ENCODE measurements at regions not wholly inside any gene's neighbourhood (a gene's known extent, or its start where the extent isn't known, plus 50 kb on each side); places are given as distances from the start of the nearest gene placed in this dataset.

DNA sequence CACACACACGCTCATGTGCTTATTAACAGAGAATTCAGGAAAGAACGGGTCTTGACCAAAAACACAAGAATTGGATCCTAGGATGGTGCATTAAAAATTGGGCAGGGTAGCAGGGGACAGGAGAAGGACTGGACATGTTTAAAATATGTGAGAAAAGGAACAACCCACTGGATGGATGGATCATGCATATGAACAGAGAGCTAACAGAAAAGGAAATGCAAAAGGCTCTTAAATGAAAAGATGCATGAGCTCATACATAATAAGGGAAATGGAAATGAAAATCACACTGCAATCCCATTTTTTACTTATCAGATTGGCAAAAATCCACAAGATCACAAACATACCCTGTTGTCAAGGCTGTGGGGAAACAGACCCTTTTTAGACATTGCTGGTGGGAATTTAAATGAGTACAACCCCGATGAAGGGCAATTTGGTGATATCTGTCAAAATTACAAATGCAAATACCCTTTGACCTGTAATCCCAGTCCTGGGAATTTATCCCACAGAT, 440.6 kb upstream of the SLC14A2 start:
- intact Hi-C loops (cut with micrococcal nuclease; ENCODE audit: unreplicated experiment) (no loop called here), in situ Hi-C loops (cut with HindIII; ENCODE audit: extremely low pct_ligation_motif_present, low pct_unique_long_range_greater_than_20kb) (no loop called here)
- Histone ChIP-seq H3K9me3 (ENCODE audit: low read length) (no peaks in the 10 kb centered on the region; the same call in 1 of the 2 replicates), H3K4me3 (replicated peaks in 1 of 3; ENCODE audit: insufficient read depth in 1 of 3, low read depth in 2 of 3, low read length in 3 of 3) (no peak overlapping the region), H3K4me2 (ENCODE audit: low read depth, low read length) (no peak overlapping the region), H3K4me1 (ENCODE audit: insufficient read depth, low read length) (no peaks in the 10 kb centered on the region), H2AFZ (ENCODE audit: low read length) (no peak overlapping the region), H3K27ac (ENCODE audit: extremely low read length, insufficient read depth, low read length) (no peak overlapping the region), H4K20me1 (ENCODE audit: insufficient read depth, low read length) (no peaks in the 10 kb centered on the region), H3K36me3 (replicated peaks in 1 of 2; ENCODE audit: control insufficient read depth in 1 of 2, insufficient read depth in 2 of 2, low read length in 2 of 2) (no peaks in the 10 kb centered on the region), H3K9ac (ENCODE audit: insufficient read depth, low read depth, low read length) (no peak overlapping the region), H3K79me2 (ENCODE audit: insufficient read depth, low read length) (no peaks in the 10 kb centered on the region), H3K27me3 (ENCODE audit: control insufficient read depth in 1 of 2, insufficient read depth in 2 of 2, low read length in 2 of 2) (no peaks in the 10 kb centered on the region; a peak in 1 of 5 replicates)
- ChIA-PET CTCF (ENCODE audit: low intra/inter-chr PET ratio, low total read pairs) (no interaction called here), POLR2A (no interaction called here)
- no peak for DNase-seq (ENCODE audit: low spot score)
- FAIRE-seq = no peak
- no TSS peak for BruUV-seq (replicated peaks)
- ATAC-seq = no peak
- TF ChIP-seq DMAP1 (CRISPR knock-in tag; IDR thresholded peaks at IDR 0.05) (no peak), MXI1 (IDR thresholded peaks at IDR 0.05; ENCODE audit: borderline replicate concordance, low read depth, low read length) (no peak), YY1 (IDR thresholded peaks at IDR 0.05; ENCODE audit: insufficient read depth, insufficient replicate concordance, low read depth, low read length) (no peak), ZNF589 (CRISPR knock-in tag; conservative IDR thresholded peaks at IDR 0.05) (no peak), KDM5A (IDR thresholded peaks at IDR 0.05; ENCODE audit: borderline replicate concordance, low read length) (no peak)
- TF ChIP-seq, protein P1, sequence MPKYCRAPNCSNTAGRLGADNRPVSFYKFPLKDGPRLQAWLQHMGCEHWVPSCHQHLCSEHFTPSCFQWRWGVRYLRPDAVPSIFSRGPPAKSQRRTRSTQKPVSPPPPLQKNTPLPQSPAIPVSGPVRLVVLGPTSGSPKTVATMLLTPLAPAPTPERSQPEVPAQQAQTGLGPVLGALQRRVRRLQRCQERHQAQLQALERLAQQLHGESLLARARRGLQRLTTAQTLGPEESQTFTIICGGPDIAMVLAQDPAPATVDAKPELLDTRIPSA (CRISPR knock-in tag; IDR thresholded peaks at IDR 0.05; ENCODE audit: borderline replicate concordance) = no peak
- 22% methylated on average over 3 of the region's 3 CpGs for WGBS (ENCODE audit: low lambda C conversion rate)

DNA sequence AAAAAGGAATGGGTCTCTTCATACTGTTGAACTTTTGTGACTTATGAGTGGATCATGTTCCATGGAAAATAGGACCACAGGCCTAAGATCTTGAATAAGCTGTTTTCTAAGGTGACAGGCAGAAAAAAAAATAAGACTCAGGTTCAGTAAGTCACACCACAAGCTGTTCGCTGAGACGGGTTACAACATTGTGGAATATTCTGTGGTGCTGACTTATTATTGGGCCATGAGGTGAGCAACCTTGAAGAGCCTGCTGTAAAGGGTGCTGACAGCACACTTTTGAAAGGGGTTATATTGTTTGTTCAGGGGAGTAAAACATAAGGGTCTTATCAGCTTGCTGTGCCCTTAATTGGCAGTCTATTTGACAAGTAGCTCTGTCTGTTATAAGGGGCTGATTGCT, 439.8 kb upstream of the SLC14A2 start:
- intact Hi-C loops (cut with micrococcal nuclease; ENCODE audit: unreplicated experiment) (no loop called here), in situ Hi-C loops (cut with HindIII; ENCODE audit: extremely low pct_ligation_motif_present, low pct_unique_long_range_greater_than_20kb) (no loop called here)
- Histone ChIP-seq H3K27me3 (ENCODE audit: control insufficient read depth in 1 of 2, insufficient read depth in 2 of 2, low read length in 2 of 2) (no peaks in the 10 kb centered on the region; a peak in 1 of 5 replicates), H3K4me2 (ENCODE audit: low read depth, low read length) (no peak overlapping the region), H2AFZ (ENCODE audit: low read length) (no peak overlapping the region), H3K36me3 (replicated peaks in 1 of 2; ENCODE audit: control insufficient read depth in 1 of 2, insufficient read depth in 2 of 2, low read length in 2 of 2) (no peaks in the 10 kb centered on the region), H3K4me3 (replicated peaks in 1 of 3; ENCODE audit: insufficient read depth in 1 of 3, low read depth in 2 of 3, low read length in 3 of 3) (no peak overlapping the region), H3K27ac (ENCODE audit: extremely low read length, insufficient read depth, low read length) (no peak overlapping the region), H3K79me2 (ENCODE audit: insufficient read depth, low read length) (no peaks in the 10 kb centered on the region), H3K4me1 (ENCODE audit: insufficient read depth, low read length) (no peaks in the 10 kb centered on the region), H3K9me3 (ENCODE audit: low read length) (no peaks in the 10 kb centered on the region), H4K20me1 (ENCODE audit: insufficient read depth, low read length) (no peaks in the 10 kb centered on the region), H3K9ac (ENCODE audit: insufficient read depth, low read depth, low read length) (no peak overlapping the region)
- 56% methylated on average over 2 of the region's 2 CpGs for WGBS (ENCODE audit: low lambda C conversion rate)
- no peak for FAIRE-seq
- POLR2A ChIA-PET = no interaction called here
- no peak for ATAC-seq
- BruUV-seq (replicated peaks) = no TSS peak
- CTCF ChIA-PET (ENCODE audit: low intra/inter-chr PET ratio, low total read pairs) = no interaction called here
- DNase-seq (ENCODE audit: low spot score) = no peak
- TF ChIP-seq HCFC1 (IDR thresholded peaks at IDR 0.05; ENCODE audit: low read depth, low read length) (no peak), KLF15 (CRISPR knock-in tag; IDR thresholded peaks at IDR 0.05; ENCODE audit: borderline replicate concordance) (no peak), ZNF557 (CRISPR knock-in tag; IDR thresholded peaks at IDR 0.05) (no peak), MED8 (CRISPR knock-in tag; IDR thresholded peaks at IDR 0.05; ENCODE audit: insufficient replicate concordance) (no peak), ZNF781 (CRISPR knock-in tag; IDR thresholded peaks at IDR 0.05; ENCODE audit: borderline replicate concordance, not compliant biosample characterization) (no peak), ZNF501 (CRISPR knock-in tag; IDR thresholded peaks at IDR 0.05) (no peak), ZKSCAN1 (IDR thresholded peaks at IDR 0.05; ENCODE audit: low read length) (no peak), NFKBIZ (CRISPR knock-in tag; IDR thresholded peaks at IDR 0.05) (no peak), ZNF17 (CRISPR knock-in tag; IDR thresholded peaks at IDR 0.05) (no peak), JUN (CRISPR knock-in tag; IDR thresholded peaks at IDR 0.05) (no peak)
- TF ChIP-seq, protein P2, sequence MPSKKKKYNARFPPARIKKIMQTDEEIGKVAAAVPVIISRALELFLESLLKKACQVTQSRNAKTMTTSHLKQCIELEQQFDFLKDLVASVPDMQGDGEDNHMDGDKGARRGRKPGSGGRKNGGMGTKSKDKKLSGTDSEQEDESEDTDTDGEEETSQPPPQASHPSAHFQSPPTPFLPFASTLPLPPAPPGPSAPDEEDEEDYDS (CRISPR knock-in tag; IDR thresholded peaks at IDR 0.05) = no peak
- TF ChIP-seq, protein P3, sequence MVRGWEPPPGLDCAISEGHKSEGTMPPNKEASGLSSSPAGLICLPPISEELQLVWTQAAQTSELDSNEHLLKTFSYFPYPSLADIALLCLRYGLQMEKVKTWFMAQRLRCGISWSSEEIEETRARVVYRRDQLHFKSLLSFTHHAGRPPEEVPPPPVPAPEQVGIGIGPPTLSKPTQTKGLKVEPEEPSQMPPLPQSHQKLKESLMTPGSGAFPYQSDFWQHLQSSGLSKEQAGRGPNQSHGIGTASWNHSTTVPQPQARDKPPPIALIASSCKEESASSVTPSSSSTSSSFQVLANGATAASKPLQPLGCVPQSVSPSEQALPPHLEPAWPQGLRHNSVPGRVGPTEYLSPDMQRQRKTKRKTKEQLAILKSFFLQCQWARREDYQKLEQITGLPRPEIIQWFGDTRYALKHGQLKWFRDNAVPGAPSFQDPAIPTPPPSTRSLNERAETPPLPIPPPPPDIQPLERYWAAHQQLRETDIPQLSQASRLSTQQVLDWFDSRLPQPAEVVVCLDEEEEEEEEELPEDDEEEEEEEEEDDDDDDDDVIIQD (CRISPR knock-in tag; IDR thresholded peaks at IDR 0.05; ENCODE audit: low read depth) = no peak
